HepG2 (cell line): ENCODE measurements at regions not wholly inside any gene's neighbourhood (a gene's known extent, or its start where the extent isn't known, plus 50 kb on each side); places are given as distances from the start of the nearest gene placed in this dataset.

Experiments
- HNRNPH1 ChIP-seq: fragments of 200-400 bp; formaldehyde crosslinking; optimal IDR thresholded peaks from 2 replicates; pipeline ENCODE3; 2017; ENCODE audit warnings: mild to moderate bottlenecking, low read depth, low read length
- MAFK ChIP-seq, 2 experiments: IDR thresholded peaks in 1 of 2; conservative IDR thresholded peaks in 1 of 2; 2 replicates each; pipeline ENCODE4 v1.6.1; 2011; ENCODE audit warnings: improper control_type of control experiment in 2 of 2, low read length in 2 of 2
- PITX1 ChIP-seq: sonication (generic); formaldehyde crosslinking; IDR thresholded peaks from 2 replicates; pipeline ENCODE4 v1.5.1; 2020; ENCODE audit warnings: mild to moderate bottlenecking, missing genetic modification reagents
- POLR2AphosphoS5 ChIP-seq: IDR thresholded peaks from 2 replicates; pipeline ENCODE4 v1.6.1; 2012; ENCODE audit warnings: low read depth, low read length
- TCF7L2 ChIP-seq: IDR thresholded peaks from 2 replicates; pipeline ENCODE4 v1.6.1; 2011; ENCODE audit warnings: mild to moderate bottlenecking, low read depth, low read length, moderate library complexity
- TP53 ChIP-seq: sonication (generic); formaldehyde crosslinking; conservative IDR thresholded peaks from 2 replicates; pipeline ENCODE4 v1.4.0; 2020; ENCODE audit warnings: missing genetic modification reagents
- USF2 ChIP-seq, 2 experiments: sonication (generic) in 1 of 2; formaldehyde crosslinking in 1 of 2; IDR thresholded peaks; 2 replicates each; pipeline versions ENCODE4 v1.5.1 to v1.6.1; 2011 to 2020; ENCODE audit warnings: borderline replicate concordance in 1 of 2, low read depth in 1 of 2, low read length in 1 of 2, mild to moderate bottlenecking in 1 of 2, missing genetic modification reagents in 1 of 2, moderate library complexity in 1 of 2
- ZNF17 ChIP-seq: sonication (generic); formaldehyde crosslinking; IDR thresholded peaks from 2 replicates; pipeline ENCODE4 v1.5.0; 2020; ENCODE audit warnings: mild to moderate bottlenecking, missing genetic modification reagents
- ZNF180 ChIP-seq: sonication (generic); formaldehyde crosslinking; IDR thresholded peaks from 2 replicates; pipeline ENCODE4 v1.4.0; 2020; ENCODE audit warnings: low read depth, missing genetic modification reagents, borderline replicate concordance
- ZNF616 ChIP-seq: sonication (generic); formaldehyde crosslinking; IDR thresholded peaks from 2 replicates; pipeline ENCODE4 v1.5.0; 2020; ENCODE audit warnings: low read depth, mild to moderate bottlenecking, missing genetic modification reagents
- ZNF776 ChIP-seq: sonication (generic); formaldehyde crosslinking; IDR thresholded peaks from 2 replicates; pipeline ENCODE4 v1.4.0; 2020; ENCODE audit warnings: mild to moderate bottlenecking, missing genetic modification reagents
- TF ChIP-seq, protein P1 (sequence below): sonication (generic); formaldehyde crosslinking; IDR thresholded peaks from 2 replicates; pipeline ENCODE4 v1.5.0; 2020; ENCODE audit warnings: mild to moderate bottlenecking, missing genetic modification reagents, moderate library complexity

GRCh38 chr9:91008568-91008967 is 206.9 kb downstream of the SYK start:
- TF ChIP-seq POLR2AphosphoS5 = no peak
- no peak for TF ChIP-seq TP53 (CRISPR knock-in tag)
- TF ChIP-seq MAFK (conservative IDR thresholded peaks at IDR 0.05 in 1 of 2, IDR thresholded peaks at IDR 0.05 in 1 of 2; ENCODE audit: low read length in 2 of 2) = no peak
- TF ChIP-seq ZNF616 (CRISPR knock-in tag) = no peak
- TF ChIP-seq TCF7L2 = no peak
- TF ChIP-seq, protein P1, sequence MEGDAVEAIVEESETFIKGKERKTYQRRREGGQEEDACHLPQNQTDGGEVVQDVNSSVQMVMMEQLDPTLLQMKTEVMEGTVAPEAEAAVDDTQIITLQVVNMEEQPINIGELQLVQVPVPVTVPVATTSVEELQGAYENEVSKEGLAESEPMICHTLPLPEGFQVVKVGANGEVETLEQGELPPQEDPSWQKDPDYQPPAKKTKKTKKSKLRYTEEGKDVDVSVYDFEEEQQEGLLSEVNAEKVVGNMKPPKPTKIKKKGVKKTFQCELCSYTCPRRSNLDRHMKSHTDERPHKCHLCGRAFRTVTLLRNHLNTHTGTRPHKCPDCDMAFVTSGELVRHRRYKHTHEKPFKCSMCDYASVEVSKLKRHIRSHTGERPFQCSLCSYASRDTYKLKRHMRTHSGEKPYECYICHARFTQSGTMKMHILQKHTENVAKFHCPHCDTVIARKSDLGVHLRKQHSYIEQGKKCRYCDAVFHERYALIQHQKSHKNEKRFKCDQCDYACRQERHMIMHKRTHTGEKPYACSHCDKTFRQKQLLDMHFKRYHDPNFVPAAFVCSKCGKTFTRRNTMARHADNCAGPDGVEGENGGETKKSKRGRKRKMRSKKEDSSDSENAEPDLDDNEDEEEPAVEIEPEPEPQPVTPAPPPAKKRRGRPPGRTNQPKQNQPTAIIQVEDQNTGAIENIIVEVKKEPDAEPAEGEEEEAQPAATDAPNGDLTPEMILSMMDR (CRISPR knock-in tag) = no peak
- TF ChIP-seq HNRNPH1 = no peak
- no peak for TF ChIP-seq PITX1
- TF ChIP-seq USF2 (IDR thresholded peaks at IDR 0.05; ENCODE audit: low read depth, low read length) = no peak
- no peak for TF ChIP-seq USF2 (CRISPR knock-in tag; IDR thresholded peaks at IDR 0.05; ENCODE audit: borderline replicate concordance)
- no peak for TF ChIP-seq ZNF180 (CRISPR knock-in tag)
- no peak for TF ChIP-seq ZNF17 (CRISPR knock-in tag)
- TF ChIP-seq ZNF776 (CRISPR knock-in tag) = no peak
